ENCODE measurements at regions not wholly inside any gene's neighbourhood (a gene's known extent, or its start where the extent isn't known, plus 50 kb on each side); places are given as distances from the start of the nearest gene placed in this dataset.

- no peak for TF ChIP-seq MAX (IDR thresholded peaks at IDR 0.05)
- no peak for TF ChIP-seq CTCF (IDR thresholded peaks at IDR 0.05; ENCODE audit: low read depth, low read length, missing input control)
- no peak for TF ChIP-seq TAF1 (conservative IDR thresholded peaks at IDR 0.05)
- TF ChIP-seq ZBTB33 (IDR thresholded peaks at IDR 0.05), result no peak
- no peak for TF ChIP-seq YY1 (IDR thresholded peaks at IDR 0.05)
- TF ChIP-seq EGR1 (IDR thresholded peaks at IDR 0.05; ENCODE audit: low read depth in 2 of 2), result no peak
- TF ChIP-seq SP1 (IDR thresholded peaks at IDR 0.05), result no peak
- no peak for TF ChIP-seq ATF3 (IDR thresholded peaks at IDR 0.05)
- TF ChIP-seq REST (IDR thresholded peaks at IDR 0.05), result no peak
- no peak for TF ChIP-seq HNF4G (IDR thresholded peaks at IDR 0.05)
- TF ChIP-seq RAD21 (IDR thresholded peaks at IDR 0.05), result no peak
These were observed 587.7 kb downstream of the MATN1 start for GRCh38 chr1:30135698-30136097.
